ENCODE measurements at regions not wholly inside any gene's neighbourhood (a gene's known extent, or its start where the extent isn't known, plus 50 kb on each side); places are given as distances from the start of the nearest gene placed in this dataset.

GRCh38 chr6:71395731-71396409, 107.3 kb downstream of the OGFRL1 start:
- no peak for DNase-seq (ENCODE audit: low read depth in 4 of 4, low spot score in 2 of 4)

GRCh38 chr6:71396410-71396801, 107.8 kb downstream of the OGFRL1 start:
- DNase-seq (ENCODE audit: low read depth in 4 of 4, low spot score in 2 of 4): no peak

GRCh38 chr6:71399279-71399678, 110.7 kb downstream of the OGFRL1 start:
- DNase-seq (ENCODE audit: low read depth in 4 of 4, low spot score in 2 of 4): no peak

- DNase-seq (ENCODE audit: low read depth in 4 of 4, low spot score in 2 of 4): no peak
Measured at GRCh38 chr6:71400852-71401251, 112.2 kb downstream of the OGFRL1 start.

GRCh38 chr6:71402096-71402495, 113.5 kb downstream of the OGFRL1 start:
- DNase-seq (ENCODE audit: low read depth in 4 of 4, low spot score in 2 of 4): no peak

GRCh38 chr6:71403422-71404134, 115.0 kb downstream of the OGFRL1 start:
- DNase-seq (ENCODE audit: low read depth in 4 of 4, low spot score in 2 of 4): no peak

- no peak for DNase-seq (ENCODE audit: low read depth in 4 of 4, low spot score in 2 of 4)
Measured at GRCh38 chr6:71404145-71404966, 115.7 kb downstream of the OGFRL1 start.

- no peak for DNase-seq (ENCODE audit: low read depth in 4 of 4, low spot score in 2 of 4)
Measured at GRCh38 chr6:71404967-71405278, 116.3 kb downstream of the OGFRL1 start.

- no peak for DNase-seq (ENCODE audit: low read depth in 4 of 4, low spot score in 2 of 4)
Measured at GRCh38 chr6:71405416-71405815, 116.8 kb downstream of the OGFRL1 start.

GRCh38 chr6:71406865-71407860, 118.6 kb downstream of the OGFRL1 start:
- DNase-seq (ENCODE audit: low read depth in 4 of 4, low spot score in 2 of 4): no peak

GRCh38 chr6:71408787-71409723, 120.4 kb downstream of the OGFRL1 start:
- DNase-seq (ENCODE audit: low read depth in 4 of 4, low spot score in 2 of 4): no peak

GRCh38 chr6:71410164-71410566, 121.6 kb downstream of the OGFRL1 start:
- DNase-seq (ENCODE audit: low read depth in 4 of 4, low spot score in 2 of 4): no peak

GRCh38 chr6:71410681-71411080, 122.1 kb downstream of the OGFRL1 start:
- DNase-seq (ENCODE audit: low read depth in 4 of 4, low spot score in 2 of 4): no peak

- no peak for DNase-seq (ENCODE audit: low read depth in 4 of 4, low spot score in 2 of 4)
Measured at GRCh38 chr6:71411882-71412281, 123.3 kb downstream of the OGFRL1 start.

GRCh38 chr6:71412559-71413140, 124.0 kb downstream of the OGFRL1 start:
- no peak for DNase-seq (ENCODE audit: low read depth in 4 of 4, low spot score in 2 of 4)

GRCh38 chr6:71414486-71414885, 125.9 kb downstream of the OGFRL1 start:
- no peak for DNase-seq (ENCODE audit: low read depth in 4 of 4, low spot score in 2 of 4)

- no peak for DNase-seq (ENCODE audit: low read depth in 4 of 4, low spot score in 2 of 4)
Measured at GRCh38 chr6:71419217-71420094, 130.8 kb downstream of the OGFRL1 start.

- no peak for DNase-seq (ENCODE audit: low read depth in 4 of 4, low spot score in 2 of 4)
Measured at GRCh38 chr6:71420095-71420692, 131.6 kb downstream of the OGFRL1 start.
